Spleen (tissue), 11 donors: ENCODE measurements at regions not wholly inside any gene's neighbourhood (a gene's known extent, or its start where the extent isn't known, plus 50 kb on each side); places are given as distances from the start of the nearest gene placed in this dataset.

Source experiments
- DNase-seq: peaks from one replicate; pipeline ENCODE4 v3.0.0-alpha.2; 2020
- H3K27ac ChIP-seq, 8 donors: fragments of 200-600 bp; sonication (generic) in 7 of 8; 1 replicate in 4 of 8; 2 replicates in 4 of 8; pipeline versions ENCODE4 v1.5.0 to v1.8.0; 2016 to 2021; ENCODE audit warnings: inconsistent platforms in 4 of 8, mild to moderate bottlenecking in 4 of 8, moderate library complexity in 1 of 8
- H3K27me3 ChIP-seq, 7 donors: fragments of 200-600 bp; sonication (generic) in 6 of 7; replicated peaks in 1 of 7; 1 replicate in 4 of 7; 2 replicates in 3 of 7; pipeline versions ENCODE4 v1.5.0 to v1.8.0; 2016 to 2021; ENCODE audit warnings: inconsistent platforms in 3 of 7, mild to moderate bottlenecking in 1 of 7
- H3K36me3 ChIP-seq, 6 donors: fragments of 200-600 bp; sonication (generic) in 5 of 6; 1 replicate in 4 of 6; 2 replicates in 2 of 6; pipeline versions ENCODE4 v1.5.0 to v1.8.0; 2016 to 2021; ENCODE audit warnings: inconsistent platforms in 2 of 6
- H3K4me1 ChIP-seq, 6 donors: fragments of 200-600 bp; sonication (generic) in 5 of 6; 1 replicate in 3 of 6; 2 replicates in 3 of 6; pipeline versions ENCODE4 v1.5.0 to v1.8.0; 2016 to 2021; ENCODE audit warnings: inconsistent platforms in 3 of 6
- H3K4me3 ChIP-seq, 8 donors: fragments of 200-600 bp; sonication (generic) in 7 of 8; 1 replicate in 4 of 8; 2 replicates in 4 of 8; pipeline versions ENCODE4 v1.5.0 to v1.8.0; 2016 to 2021; ENCODE audit warnings: inconsistent platforms in 4 of 8, mild to moderate bottlenecking in 4 of 8, moderate library complexity in 2 of 8
- H3K9me3 ChIP-seq, 8 donors: fragments of 200-600 bp; sonication (generic) in 7 of 8; 1 replicate in 4 of 8; 2 replicates in 4 of 8; pipeline versions ENCODE4 v1.5.0 to v1.8.0; 2016 to 2021; ENCODE audit warnings: inconsistent platforms in 4 of 8
- CTCF ChIP-seq, 11 experiments: fragments of 200-600 bp in 7 of 11; fragments of 450-650 bp in 4 of 11; sonication (generic) in 4 of 11; IDR thresholded peaks in 8 of 11; conservative IDR thresholded peaks in 3 of 11; 1 replicate in 7 of 11; 2 replicates in 4 of 11; pipeline versions ENCODE4 v1.4.0 to v1.8.0; 2016 to 2021; ENCODE audit warnings: antibody characterized with exemption in 11 of 11, inconsistent platforms in 4 of 11, mild to moderate bottlenecking in 1 of 11
- POLR2A ChIP-seq, 3 donors: fragments of 450-650 bp; IDR thresholded peaks; one replicate each; pipeline ENCODE4 v1.5.1; 2017; ENCODE audit warnings: antibody characterized with exemption in 3 of 3, mild to moderate bottlenecking in 1 of 3
- POLR2AphosphoS5 ChIP-seq, 3 donors: sonication (generic); formaldehyde crosslinking; IDR thresholded peaks; one replicate each; pipeline ENCODE4 v1.5.1; 2017; ENCODE audit warnings: antibody characterized with exemption in 3 of 3
- WGBS, 5 donors: extraction: QIAGEN DNeasy Blood & Tissue Kit in 3 of 5; methylation state at CpG; one replicate each; pipeline versions ENCODE4 v1.1.5 to v1.1.7; 2013 to 2018; 5-methylcytosine and 5-hydroxymethylcytosine counted together
- intact Hi-C: fragments of 100-400 bp; cut with DNase I; formaldehyde crosslinking; loops from one replicate; pipeline ENCODE4 v1.15.0; 2023; ENCODE audit warnings: low total_unique reads
- donor health status: healthy with polysubstance abuse.
- donor health status: DM: no; HTN: no; CAD: no; lungs with moderate emphysema.
- donor health status: DM: no; HTN: no; CAD: no.
- donor health status: Bipolar disorder and iron deficiency.
- donor health status: healthy.
- donor health status: DM: no; HTN: no; CAD: no.
- donor health status: DM: yes; HTN: yes; CAD: no.

GRCh38 chr6:24990944-24991809 lies 55.4 kb upstream of the RIPOR2 start:
- peak overlapping the region in 7 of 8 donors; percentile 8 to 92 (median 62) for H3K27ac ChIP-seq
- no peaks in the 10 kb centered on the region for H3K36me3 ChIP-seq
- H3K9me3 ChIP-seq = peaks cover 0 to 8% (median 3%) of the 10 kb centered on the region in 8 donors
- H3K27me3 ChIP-seq = no peaks in the 10 kb centered on the region
- no peak for DNase-seq
- intact Hi-C loops = loop anchor here (5.0 to 10.0 kb wide), 2 partner anchors 56 to 134 kb away; partner anchors contain the start of gene RIPOR2
- TF ChIP-seq POLR2AphosphoS5 (IDR thresholded peaks at IDR 0.05) (no peak), POLR2A (IDR thresholded peaks at IDR 0.05) (no peak), CTCF (IDR thresholded peaks at IDR 0.05 in 8 of 11, conservative IDR thresholded peaks at IDR 0.05 in 3 of 11) (no peak)
- no peak overlapping the region for H3K4me3 ChIP-seq
- WGBS, 5 donors = 93 to 96% (median 94%) methylated on average over 4 of the region's 4 CpGs
- peaks cover 7 to 76% (median 26%) of the 10 kb centered on the region in 6 donors for H3K4me1 ChIP-seq

- Histone ChIP-seq H3K9me3 (peaks cover 0 to 8% (median 3%) of the 10 kb centered on the region in 8 donors), H3K27me3 (no peaks in the 10 kb centered on the region), H3K36me3 (no peaks in the 10 kb centered on the region), H3K4me1 (peaks cover 9 to 76% (median 34%) of the 10 kb centered on the region in 6 donors), H3K27ac (peak overlapping the region in 7 of 8 donors; percentile 8 to 92 (median 62)), H3K4me3 (no peak overlapping the region)
- TF ChIP-seq POLR2AphosphoS5 (IDR thresholded peaks at IDR 0.05) = peak in 1 of 3 donors; percentile 84
- peak; percentile 71 to 89 (median 80) for TF ChIP-seq CTCF (IDR thresholded peaks at IDR 0.05 in 8 of 11, conservative IDR thresholded peaks at IDR 0.05 in 3 of 11)
- no peak for TF ChIP-seq POLR2A (IDR thresholded peaks at IDR 0.05)
- DNase-seq = peak; percentile 88
- intact Hi-C loops = loop anchor here (5.0 to 10.0 kb wide), 2 partner anchors 57 to 135 kb away; partner anchors contain the start of gene RIPOR2
- WGBS, 5 donors = 65 to 71% (median 70%) methylated on average over 5 of the region's 5 CpGs
Observed at GRCh38 chr6:24991810-24992467, 56.2 kb upstream of the RIPOR2 start.

GRCh38 chr6:24994812-24995211 lies 59.1 kb upstream of the RIPOR2 start:
- intact Hi-C loops = loop anchor here (5.0 to 10.0 kb wide), 2 partner anchors 60 to 138 kb away; partner anchors contain the start of gene RIPOR2
- H3K27ac ChIP-seq = peak overlapping the region in 3 of 8 donors; percentile 37 to 92 (median 91)
- peaks cover 20 to 87% (median 52%) of the 10 kb centered on the region in 6 donors for H3K4me1 ChIP-seq

More at GRCh38 chr6:24994812-24995211, 59.1 kb upstream of the RIPOR2 start:
- no peaks in the 10 kb centered on the region for H3K36me3 ChIP-seq
- no peak overlapping the region for H3K4me3 ChIP-seq
- TF ChIP-seq POLR2A (IDR thresholded peaks at IDR 0.05) (no peak), POLR2AphosphoS5 (IDR thresholded peaks at IDR 0.05) (no peak), CTCF (IDR thresholded peaks at IDR 0.05 in 8 of 11, conservative IDR thresholded peaks at IDR 0.05 in 3 of 11) (no peak)
- DNase-seq = no peak
- peaks cover 0 to 4% (median 0%) of the 10 kb centered on the region in 8 donors for H3K9me3 ChIP-seq
- WGBS, 5 donors = 87 to 100% (median 96%) methylated on average over 1 of the region's 1 CpG
- H3K27me3 ChIP-seq = no peaks in the 10 kb centered on the region
